HepG2 (cell line): ENCODE measurements at regions not wholly inside any gene's neighbourhood (a gene's known extent, or its start where the extent isn't known, plus 50 kb on each side); places are given as distances from the start of the nearest gene placed in this dataset.

Source experiments
- ATAC-seq: fragments of 200-7000 bp; cut with Tn5 transposase; 3 replicates; pipeline ENCODE4 v1.9.1; 2020; ENCODE audit warnings: mild to moderate bottlenecking, moderate library complexity
- BruUV-seq: library from RNA; stranded (reverse); fragments of 400-500 nt; replicated peaks from 2 replicates; lab custom pipeline; 2021; lab: Mats Ljungman, UMichigan
- CTCF ChIA-PET: fragments of 300-600 bp; formaldehyde crosslinking; extraction: SDS; loops from one replicate; lab custom pipeline; 2021; ENCODE audit warnings: low total read pairs, inconsistent platforms, low intra/inter-chr PET ratio; lab: Yijun Ruan, JAX
- POLR2A ChIA-PET: fragments of 350-600 bp; sonication (Branson Sonifier 250); formaldehyde crosslinking; loops from one replicate; lab custom pipeline; 2020; ENCODE audit warnings: antibody characterized with exemption, inconsistent platforms; lab: Yijun Ruan, JAX
- DNase-seq: peaks from one replicate; pipeline ENCODE4 v3.0.0-alpha.2; 2015; ENCODE audit warnings: low spot score
- FAIRE-seq: peaks from 3 replicates; lab custom pipeline; 2011; peaks lifted over from hg19 to GRCh38; lab: Jason Lieb, UNC
- H2AFZ ChIP-seq: one replicate; pipeline ENCODE4 v1.6.1; 2011; ENCODE audit warnings: low read length, inconsistent platforms
- H3K27ac ChIP-seq: fragments of 300-600 bp; 3 replicates; pipeline ENCODE4 v1.8.0; 2011; ENCODE audit warnings: mixed run types, mild to moderate bottlenecking, mixed read lengths, low read length, inconsistent platforms; ENCODE audit not compliant: insufficient read depth; ENCODE audit errors: extremely low read length
- H3K27me3 ChIP-seq, 2 experiments: fragments of 200-600 bp in 1 of 2; 2 replicates in 1 of 2; 3 replicates in 1 of 2; pipeline versions ENCODE4 v1.6.0 to v1.8.0; 2011; ENCODE audit warnings: low read length in 2 of 2, mild to moderate bottlenecking in 2 of 2, moderate library complexity in 2 of 2, inconsistent platforms in 1 of 2; ENCODE audit not compliant: insufficient read depth in 2 of 2, control insufficient read depth in 1 of 2
- H3K36me3 ChIP-seq, 2 experiments: fragments of 200-600 bp in 1 of 2; replicated peaks in 1 of 2; 2 replicates in 1 of 2; 3 replicates in 1 of 2; pipeline versions ENCODE4 v1.5.1 to v1.8.0; 2011; ENCODE audit warnings: low read length in 2 of 2, inconsistent platforms in 1 of 2; ENCODE audit not compliant: insufficient read depth in 2 of 2, control insufficient read depth in 1 of 2
- H3K4me1 ChIP-seq: 2 replicates; pipeline ENCODE4 v1.5.1; 2012; ENCODE audit warnings: low read length, inconsistent platforms; ENCODE audit not compliant: insufficient read depth
- H3K4me2 ChIP-seq: 2 replicates; pipeline ENCODE4 v1.6.0; 2011; ENCODE audit warnings: low read depth, low read length, inconsistent platforms
- H3K4me3 ChIP-seq, 3 experiments: fragments of 200-600 bp in 1 of 3; sonication (generic), shearing (Covaris generic) in 1 of 3; replicated peaks in 1 of 3; 2 replicates each; pipeline ENCODE4 v1.5.1; 2011 to 2016; ENCODE audit warnings: low read length in 3 of 3, inconsistent platforms in 2 of 3, low read depth in 2 of 3, mild to moderate bottlenecking in 2 of 3, control low read depth in 1 of 3, mixed read lengths in 1 of 3; ENCODE audit not compliant: insufficient read depth in 1 of 3
- H3K79me2 ChIP-seq: one replicate; pipeline ENCODE4 v1.6.1; 2011; ENCODE audit warnings: low read length, inconsistent platforms; ENCODE audit not compliant: insufficient read depth
- H3K9ac ChIP-seq: 2 replicates; pipeline ENCODE4 v1.6.0; 2011; ENCODE audit warnings: mild to moderate bottlenecking, low read depth, low read length, inconsistent platforms; ENCODE audit not compliant: insufficient read depth
- H3K9me3 ChIP-seq: 2 replicates; pipeline ENCODE4 v1.5.1; 2012; ENCODE audit warnings: mild to moderate bottlenecking, low read length
- H4K20me1 ChIP-seq: 2 replicates; pipeline ENCODE4 v1.6.0; 2011; ENCODE audit warnings: inconsistent platforms, mild to moderate bottlenecking, low read length, moderate library complexity; ENCODE audit not compliant: insufficient read depth
- ARHGAP35 ChIP-seq: sonication (generic); formaldehyde crosslinking; IDR thresholded peaks from 2 replicates; pipeline ENCODE4 v1.9.0; 2022; ENCODE audit warnings: mild to moderate bottlenecking, inconsistent platforms, moderate library complexity, missing genetic modification reagents, borderline replicate concordance
- CEBPB ChIP-seq: IDR thresholded peaks from 2 replicates; pipeline ENCODE4 v1.6.1; 2011; ENCODE audit warnings: low read depth, low read length, improper control_type of control experiment, borderline replicate concordance
- FIP1L1 ChIP-seq: fragments of 200-400 bp; formaldehyde crosslinking; IDR thresholded peaks from 2 replicates; pipeline ENCODE4 v1.6.1; 2018; ENCODE audit warnings: low read depth, mild to moderate bottlenecking, low read length, moderate library complexity, borderline replicate concordance; ENCODE audit not compliant: insufficient read depth
- JUNB ChIP-seq: sonication (generic); formaldehyde crosslinking; IDR thresholded peaks from 2 replicates; pipeline ENCODE4 v1.8.0; 2022; ENCODE audit warnings: missing genetic modification reagents, mild to moderate bottlenecking, borderline replicate concordance
- MLLT10 ChIP-seq: sonication (generic); formaldehyde crosslinking; IDR thresholded peaks from 2 replicates; pipeline ENCODE4 v1.4.0; 2020; ENCODE audit warnings: missing genetic modification reagents
- SP4 ChIP-seq: sonication (generic); formaldehyde crosslinking; IDR thresholded peaks from 2 replicates; pipeline ENCODE4 v1.8.1; 2023; ENCODE audit warnings: mild to moderate bottlenecking, missing genetic modification reagents
- ZBTB38 ChIP-seq: sonication (generic); formaldehyde crosslinking; IDR thresholded peaks from 2 replicates; pipeline ENCODE4 v1.5.1; 2020; ENCODE audit warnings: mild to moderate bottlenecking, missing genetic modification reagents
- ZNF496 ChIP-seq: sonication (generic); formaldehyde crosslinking; IDR thresholded peaks from 2 replicates; pipeline ENCODE4 v1.8.1; 2023; ENCODE audit warnings: mild to moderate bottlenecking, moderate library complexity, missing genetic modification reagents; ENCODE audit not compliant: insufficient replicate concordance
- WGBS: methylation state at CpG from one replicate; pipeline ENCODE4 v1.1.6; 2017; ENCODE audit warnings: low lambda C conversion rate; 5-methylcytosine and 5-hydroxymethylcytosine counted together
- in situ Hi-C: cut with HindIII; loops from 2 replicates; pipeline ENCODE4 v1.10.0; 2017; ENCODE audit warnings: low pct_unique_long_range_greater_than_20kb; ENCODE audit not compliant: extremely low pct_ligation_motif_present
- intact Hi-C: fragments of 100-400 bp; cut with micrococcal nuclease; formaldehyde crosslinking; loops from one replicate; pipeline ENCODE4 v1.10.0; 2022; ENCODE audit not compliant: unreplicated experiment
- TF ChIP-seq, protein P1 (sequence below): sonication (generic); formaldehyde crosslinking; IDR thresholded peaks from 2 replicates; pipeline ENCODE4 v1.9.0; 2022; ENCODE audit warnings: low read depth, missing genetic modification reagents
- TF ChIP-seq, protein P2 (sequence below): sonication (generic); formaldehyde crosslinking; IDR thresholded peaks from 2 replicates; pipeline ENCODE4 v1.5.0; 2020; ENCODE audit warnings: missing genetic modification reagents, mild to moderate bottlenecking, borderline replicate concordance

DNA sequence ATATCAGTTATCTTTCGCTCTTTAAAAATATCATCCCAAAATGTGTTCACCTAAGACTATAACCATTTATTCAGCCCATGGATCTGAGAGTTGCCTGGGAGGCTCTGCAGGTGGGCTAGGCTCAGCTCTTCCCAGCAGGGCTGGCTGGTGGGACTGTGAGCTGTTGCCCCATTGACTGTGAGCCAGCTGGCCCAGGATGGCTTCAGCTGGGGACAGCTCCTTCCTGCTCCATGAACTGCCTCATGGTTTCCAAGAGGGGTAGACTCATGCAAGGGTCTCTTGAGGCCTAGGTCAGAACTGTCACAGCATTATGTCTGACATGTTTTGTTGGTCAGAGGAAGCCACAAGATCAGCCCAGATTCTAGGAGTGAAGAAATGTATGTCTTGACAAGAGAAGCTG, 114.1 kb upstream of the E2F7 start (continued):
- TF ChIP-seq, protein P1, sequence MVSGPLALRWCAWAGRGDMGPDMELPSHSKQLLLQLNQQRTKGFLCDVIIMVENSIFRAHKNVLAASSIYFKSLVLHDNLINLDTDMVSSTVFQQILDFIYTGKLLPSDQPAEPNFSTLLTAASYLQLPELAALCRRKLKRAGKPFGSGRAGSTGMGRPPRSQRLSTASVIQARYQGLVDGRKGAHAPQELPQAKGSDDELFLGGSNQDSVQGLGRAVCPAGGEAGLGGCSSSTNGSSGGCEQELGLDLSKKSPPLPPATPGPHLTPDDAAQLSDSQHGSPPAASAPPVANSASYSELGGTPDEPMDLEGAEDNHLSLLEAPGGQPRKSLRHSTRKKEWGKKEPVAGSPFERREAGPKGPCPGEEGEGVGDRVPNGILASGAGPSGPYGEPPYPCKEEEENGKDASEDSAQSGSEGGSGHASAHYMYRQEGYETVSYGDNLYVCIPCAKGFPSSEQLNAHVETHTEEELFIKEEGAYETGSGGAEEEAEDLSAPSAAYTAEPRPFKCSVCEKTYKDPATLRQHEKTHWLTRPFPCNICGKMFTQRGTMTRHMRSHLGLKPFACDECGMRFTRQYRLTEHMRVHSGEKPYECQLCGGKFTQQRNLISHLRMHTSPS (CRISPR knock-in tag), result no peak
- TF ChIP-seq ZBTB38, result no peak
- TF ChIP-seq SP4 (CRISPR knock-in tag), result no peak

DNA sequence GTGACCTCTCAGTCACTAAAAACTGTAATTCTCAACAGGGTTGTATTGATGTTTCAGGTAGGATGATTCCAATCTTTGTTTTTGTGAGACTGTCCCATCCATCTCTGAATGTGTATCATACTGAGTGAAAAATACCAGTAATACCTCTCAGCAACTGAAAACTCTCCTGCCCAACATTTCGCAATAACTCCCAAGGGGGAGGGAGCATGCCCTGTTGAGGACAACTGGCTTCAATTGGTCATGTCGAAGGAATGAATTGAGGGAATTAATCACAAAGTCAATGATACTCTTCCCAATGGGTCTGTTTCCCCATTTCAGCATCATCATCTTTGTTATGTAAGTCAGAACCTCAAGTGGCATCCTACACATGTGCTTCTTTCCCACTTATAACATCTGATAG, 102.4 kb upstream of the E2F7 start:
- Histone ChIP-seq H3K36me3 (no peaks in the 10 kb centered on the region), H3K27me3 (no peaks in the 10 kb centered on the region), H3K4me3 (no peak overlapping the region), H3K9me3 (no peaks in the 10 kb centered on the region), H2AFZ (no peak overlapping the region), H4K20me1 (no peaks in the 10 kb centered on the region), H3K9ac (no peak overlapping the region), H3K27ac (no peak overlapping the region), H3K79me2 (no peaks in the 10 kb centered on the region), H3K4me1 (no peaks in the 10 kb centered on the region), H3K4me2 (no peak overlapping the region)
- in situ Hi-C loops (no loop called here), intact Hi-C loops (no loop called here)
- TF ChIP-seq JUNB (no peak), ARHGAP35 (CRISPR knock-in tag) (no peak), CEBPB (peak; percentile 64), ZNF496 (CRISPR knock-in tag) (no peak), FIP1L1 (no peak), MLLT10 (CRISPR knock-in tag) (no peak)
- TF ChIP-seq, protein P2, sequence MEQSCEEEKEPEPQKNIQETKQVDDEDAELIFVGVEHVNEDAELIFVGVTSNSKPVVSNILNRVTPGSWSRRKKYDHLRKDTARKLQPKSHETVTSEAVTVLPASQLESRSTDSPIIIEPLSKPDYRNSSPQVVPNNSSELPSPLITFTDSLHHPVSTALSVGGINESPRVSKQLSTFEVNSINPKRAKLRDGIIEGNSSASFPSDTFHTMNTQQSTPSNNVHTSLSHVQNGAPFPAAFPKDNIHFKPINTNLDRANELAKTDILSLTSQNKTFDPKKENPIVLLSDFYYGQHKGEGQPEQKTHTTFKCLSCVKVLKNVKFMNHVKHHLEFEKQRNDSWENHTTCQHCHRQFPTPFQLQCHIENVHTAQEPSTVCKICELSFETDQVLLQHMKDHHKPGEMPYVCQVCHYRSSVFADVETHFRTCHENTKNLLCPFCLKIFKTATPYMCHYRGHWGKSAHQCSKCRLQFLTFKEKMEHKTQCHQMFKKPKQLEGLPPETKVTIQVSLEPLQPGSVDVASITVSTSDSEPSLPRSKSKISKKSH, result no peak
- FAIRE-seq (no peak), DNase-seq (no peak), ATAC-seq (no peak)
- ChIA-PET CTCF (no interaction called here), POLR2A (no interaction called here)
- WGBS, result 7% methylated on average over 2 of the region's 2 CpGs
- no TSS peak for BruUV-seq
